Fibroblast of skin of right quadriceps (primary cell): ENCODE measurements at regions not wholly inside any gene's neighbourhood (a gene's known extent, or its start where the extent isn't known, plus 50 kb on each side); places are given as distances from the start of the nearest gene placed in this dataset.
A peak's percentile ranks its signal among the peaks of the same experiment; 100 is the strongest.
"Not testable (repeated sequence)": the region's sequence is repeated elsewhere in the genome, so short reads cannot be mapped to it uniquely, and the experiment has no call there.

Experiments
- DNase-seq: peaks from one replicate; pipeline ENCODE4 v3.0.0-alpha.2; 2013

DNA sequence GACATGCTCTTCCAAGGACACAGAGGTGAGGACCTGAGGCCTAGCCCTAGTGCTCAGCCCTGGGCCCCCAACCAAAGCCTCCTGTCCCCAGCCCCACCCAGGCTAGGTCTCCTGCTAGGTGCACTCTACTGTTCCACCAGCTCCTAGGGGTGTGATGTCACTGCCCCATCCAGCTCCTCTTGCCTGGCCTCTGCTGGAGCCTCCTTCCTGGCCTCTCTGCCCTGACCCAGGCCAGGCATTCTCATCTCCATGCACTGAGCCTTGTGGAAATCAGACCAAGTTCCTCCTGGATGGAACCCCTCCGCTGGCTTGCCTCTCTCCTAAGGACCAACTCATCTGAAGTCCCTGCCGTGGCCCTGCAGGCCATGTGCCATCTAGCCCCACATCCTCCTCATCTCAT is 156.8 kb downstream of the INHBB start:
- no peak for DNase-seq

DNA sequence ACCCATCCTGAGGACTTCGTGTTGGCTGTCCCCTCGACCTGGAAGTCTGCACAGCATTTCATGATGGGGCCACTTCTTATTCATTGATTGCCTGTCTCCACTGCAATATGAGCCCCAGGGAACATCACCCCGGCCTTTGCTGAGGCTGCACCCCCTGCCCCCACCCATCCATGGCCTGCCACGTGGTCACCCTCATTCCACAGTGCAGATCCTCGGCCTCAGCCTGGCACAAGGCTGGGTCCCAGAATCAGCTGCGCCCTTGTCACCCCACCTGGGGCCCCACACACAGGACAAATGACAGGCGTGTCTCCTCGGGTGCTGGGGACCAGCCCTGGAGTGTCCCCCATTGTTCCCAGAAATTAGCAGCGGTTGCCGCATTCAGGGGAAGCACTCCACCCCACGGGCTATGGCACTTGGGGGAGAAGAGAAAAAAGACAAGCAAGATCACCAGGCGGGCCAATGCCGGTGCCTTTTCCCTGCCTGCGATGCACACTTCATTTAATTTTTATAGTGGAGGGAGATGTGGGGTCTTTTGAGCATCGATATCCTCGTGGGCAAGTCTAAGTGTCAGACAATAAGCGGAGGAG is 157.4 kb downstream of the INHBB start:
- no peak for DNase-seq

DNA sequence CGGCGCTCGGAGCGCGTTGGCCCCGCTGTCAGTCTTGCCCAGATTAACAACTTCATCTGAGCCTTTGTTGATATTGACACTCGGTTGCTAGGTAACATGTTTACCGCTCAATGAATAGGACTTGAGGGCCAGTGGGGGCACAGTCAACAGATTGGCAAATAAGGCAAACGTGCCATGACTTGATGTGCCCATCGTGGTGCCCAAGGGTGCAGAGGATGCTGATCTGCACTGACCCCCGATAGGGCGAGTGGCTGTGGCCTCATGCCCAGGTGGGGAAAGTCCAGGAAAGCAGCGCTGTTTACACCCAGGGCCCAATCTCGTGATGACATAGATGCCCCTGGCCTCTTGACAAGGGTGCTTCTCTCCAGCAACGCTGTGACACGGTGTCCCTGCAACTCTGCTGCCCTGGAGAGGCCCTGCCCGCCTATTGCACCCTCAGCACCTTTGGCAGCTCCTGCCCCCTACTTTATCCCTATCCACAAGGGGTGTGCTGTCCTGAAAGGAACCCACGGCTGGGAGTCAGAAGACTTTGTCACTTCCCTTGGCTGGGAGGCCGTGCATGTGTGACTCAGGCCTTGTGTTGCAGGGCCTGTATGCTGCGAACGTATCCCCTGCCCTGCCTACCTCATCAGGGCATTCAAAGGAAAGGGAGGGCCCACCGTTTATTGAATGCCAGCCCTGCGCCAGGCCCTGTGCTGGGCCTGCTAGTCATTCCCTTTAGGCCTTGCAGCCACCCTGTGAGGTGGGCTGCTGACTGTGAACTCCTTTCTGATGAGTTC is 158.0 kb downstream of the INHBB start:
- DNase-seq: peak; percentile 46

DNA sequence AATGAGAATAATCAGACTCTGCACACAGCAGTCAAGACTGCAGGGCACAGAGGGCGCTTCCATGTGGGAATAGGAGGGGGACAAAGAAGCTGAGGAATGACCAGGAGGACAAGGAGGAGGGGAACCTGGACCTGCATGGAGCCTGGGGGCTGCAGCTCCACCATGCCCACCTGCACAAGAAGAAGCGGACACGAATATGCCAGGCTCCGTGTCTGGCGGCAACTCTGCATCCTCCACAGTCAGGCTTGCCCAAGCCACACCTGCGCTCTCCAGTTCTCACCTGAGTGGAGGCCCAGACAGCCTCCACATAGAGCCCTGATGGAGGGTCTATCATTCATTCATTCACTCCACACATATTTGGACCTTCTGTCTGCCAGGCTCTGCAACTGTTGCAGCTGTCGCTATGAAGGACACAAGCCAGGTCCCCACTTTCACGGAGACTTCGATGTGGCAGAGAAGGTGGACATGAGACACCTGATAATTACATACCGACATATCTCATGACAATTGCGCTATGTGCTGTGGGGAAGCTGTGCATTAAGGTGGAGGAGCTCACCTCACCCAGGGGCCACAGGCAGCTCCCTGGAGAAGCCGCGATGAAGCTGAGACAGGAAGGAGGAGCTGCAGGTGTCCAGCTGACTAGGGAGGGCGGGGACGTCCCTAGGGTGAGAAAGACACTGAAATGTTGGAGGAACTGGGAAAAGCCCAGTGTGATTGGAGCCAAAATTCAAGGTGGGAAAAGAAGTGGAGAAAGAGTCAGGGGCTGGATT is 159.2 kb downstream of the INHBB start:
- DNase-seq: no peak

GRCh38 chr2:120508567-120509041 is 162.7 kb downstream of the INHBB start:
- DNase-seq: peak; percentile 9

GRCh38 chr2:120509213-120509815 is 163.4 kb downstream of the INHBB start:
- DNase-seq: no peak

GRCh38 chr2:120509991-120510735 is 164.2 kb downstream of the INHBB start:
- no peak for DNase-seq

GRCh38 chr2:120510751-120511395 is 164.9 kb downstream of the INHBB start:
- no peak for DNase-seq

DNA sequence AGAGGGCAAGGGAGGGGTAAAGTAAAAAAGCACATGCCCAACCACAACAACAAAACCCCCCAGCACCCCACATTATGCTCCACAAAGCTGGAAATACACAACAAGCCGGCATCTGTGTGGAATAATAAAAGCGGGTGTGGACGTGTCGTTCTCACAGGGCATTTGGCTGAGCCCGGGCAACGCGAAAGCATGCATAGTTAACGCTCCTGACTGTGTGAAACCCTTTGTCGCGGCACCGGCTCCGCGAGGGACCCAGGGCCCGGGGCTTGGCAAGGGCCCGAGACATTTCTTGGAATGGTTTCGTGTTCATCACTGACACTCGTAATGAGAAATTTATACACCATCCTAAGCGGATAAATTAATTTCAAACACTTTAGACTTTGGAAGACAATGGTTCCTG is 165.6 kb downstream of the INHBB start:
- no peak for DNase-seq

DNA sequence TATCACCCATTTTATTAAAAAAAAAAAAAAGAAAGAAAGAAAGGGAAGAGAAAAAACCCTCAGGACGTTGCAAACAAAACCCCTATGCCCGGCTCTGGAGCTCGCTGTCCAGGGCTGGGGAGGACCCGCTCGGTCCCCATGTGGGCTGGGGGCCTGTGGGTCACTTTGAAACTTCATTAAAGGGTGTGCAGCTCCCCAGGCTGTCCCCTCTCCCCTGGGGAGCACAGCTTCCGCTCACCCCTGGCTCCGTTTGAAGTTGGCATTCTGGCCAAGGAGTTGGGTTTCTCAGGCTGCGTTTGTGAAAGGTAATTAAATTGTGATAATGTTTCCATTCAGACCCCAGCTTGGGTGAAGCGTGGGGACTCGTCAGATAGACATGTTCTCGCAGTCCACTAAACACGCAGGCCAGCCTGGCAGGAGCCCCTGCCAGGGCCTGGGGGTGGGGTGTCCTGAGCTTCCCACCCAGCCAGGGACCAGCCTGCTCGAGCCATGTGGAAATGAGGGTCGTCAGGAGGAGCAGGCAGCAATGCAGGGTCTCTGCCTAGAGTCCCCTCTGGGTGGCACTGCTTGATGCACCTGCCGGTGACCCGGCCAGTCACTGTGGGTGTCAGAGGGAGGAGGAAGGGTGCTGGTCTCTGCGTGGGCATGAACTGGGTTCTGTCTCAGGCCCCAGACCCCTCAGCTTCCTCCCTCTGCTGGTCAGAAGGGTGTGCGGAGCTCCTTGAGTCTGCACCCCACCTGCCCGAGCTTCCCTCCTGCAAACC is 166.2 kb downstream of the INHBB start:
- DNase-seq: no peak

GRCh38 chr2:120513776-120514357 is 167.9 kb downstream of the INHBB start:
- DNase-seq: no peak

DNA sequence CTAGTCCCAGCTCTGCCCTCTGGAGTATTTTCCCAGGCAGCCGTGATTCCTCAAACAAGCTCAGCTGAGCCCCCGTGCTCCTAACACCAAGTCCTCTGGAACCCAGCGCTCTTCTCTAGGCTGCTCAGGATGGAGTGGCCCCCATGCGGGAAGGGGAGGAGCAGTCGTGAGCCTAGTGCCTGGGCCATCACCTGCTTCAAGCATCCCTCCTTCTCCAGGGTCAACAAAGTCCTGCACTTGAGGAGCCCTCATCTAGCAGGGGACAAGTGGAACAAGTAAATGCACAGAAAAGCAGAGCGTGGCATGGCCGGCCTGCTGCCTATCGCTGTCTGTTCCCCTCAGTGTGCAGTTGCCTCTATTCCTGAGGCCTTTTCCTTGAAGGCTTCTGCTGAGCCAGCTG is 168.6 kb downstream of the INHBB start:
- no peak for DNase-seq

GRCh38 chr2:120515066-120515758 is 169.3 kb downstream of the INHBB start:
- DNase-seq: not testable (repeated sequence)

GRCh38 chr2:120515759-120516678 is 170.1 kb downstream of the INHBB start:
- DNase-seq: no peak

- DNase-seq: peak; percentile 70
Measured at GRCh38 chr2:120516679-120517314, 170.9 kb downstream of the INHBB start.

GRCh38 chr2:120517751-120518469 is 172.0 kb downstream of the INHBB start:
- no peak for DNase-seq

GRCh38 chr2:120518819-120519218 is 172.9 kb downstream of the INHBB start:
- DNase-seq: no peak

GRCh38 chr2:120519469-120519868 is 173.5 kb downstream of the INHBB start:
- DNase-seq: no peak
